Endothelial cell of umbilical vein (primary cell): ENCODE measurements at regions not wholly inside any gene's neighbourhood (a gene's known extent, or its start where the extent isn't known, plus 50 kb on each side); places are given as distances from the start of the nearest gene placed in this dataset.

Experiments used
- BruUV-seq: library from RNA; stranded (reverse); fragments of 400-500 nt; replicated peaks from 2 replicates; lab custom pipeline; 2021; lab: Mats Ljungman, UMichigan
- CTCF ChIA-PET: fragments of 300-600, 350-600 bp; sonication (Branson Sonifier 250); formaldehyde crosslinking; loops from one replicate; lab custom pipeline; 2021; ENCODE audit warnings: antibody characterized with exemption, inconsistent platforms; lab: Charles Lee
- POLR2A ChIA-PET: fragments of 300-600, 350-600 bp; sonication (Branson Sonifier 250); formaldehyde crosslinking; loops from one replicate; lab custom pipeline; 2021; ENCODE audit warnings: antibody characterized with exemption, inconsistent platforms; lab: Charles Lee
- DNase-seq: peaks from one replicate; pipeline ENCODE4 v3.0.0-alpha.2; 2011; ENCODE audit warnings: low read depth, low spot score
- FAIRE-seq: peaks from 2 replicates; lab custom pipeline; 2011; peaks lifted over from hg19 to GRCh38; lab: Jason Lieb, UNC
- H2AFZ ChIP-seq: 2 replicates; pipeline ENCODE4 v1.6.0; 2012; ENCODE audit warnings: low read depth, low read length, control low read depth, inconsistent platforms
- H3K27ac ChIP-seq: 2 replicates; pipeline ENCODE4 v1.5.1; 2011; ENCODE audit warnings: low read depth, mild to moderate bottlenecking, control low read depth, low read length, moderate library complexity; ENCODE audit not compliant: insufficient read depth
- H3K27me3 ChIP-seq, 2 experiments: 2 replicates each; pipeline versions ENCODE4 v1.6.0 to v1.6.1; 2011; ENCODE audit warnings: low read length in 2 of 2, mixed read lengths in 1 of 2; ENCODE audit not compliant: control insufficient read depth in 2 of 2, insufficient read depth in 2 of 2
- H3K36me3 ChIP-seq, 2 experiments: 2 replicates in 1 of 2; 3 replicates in 1 of 2; pipeline ENCODE4 v1.5.1; 2011; ENCODE audit warnings: low read length in 2 of 2, mild to moderate bottlenecking in 1 of 2, moderate library complexity in 1 of 2; ENCODE audit not compliant: control insufficient read depth in 2 of 2, insufficient read depth in 2 of 2; ENCODE audit errors: extremely low read depth in 1 of 2
- H3K4me1 ChIP-seq: 3 replicates; pipeline ENCODE4 v1.5.1; 2011; ENCODE audit warnings: mild to moderate bottlenecking, low read length; ENCODE audit not compliant: control insufficient read depth, insufficient read depth; ENCODE audit errors: extremely low read depth
- H3K4me2 ChIP-seq: 2 replicates; pipeline ENCODE4 v1.6.1; 2011; ENCODE audit warnings: low read length, control low read depth, mixed read lengths; ENCODE audit not compliant: insufficient read depth
- H3K4me3 ChIP-seq, 3 experiments: fragments of 200-600 bp in 1 of 3; sonication (generic), shearing (Covaris generic) in 1 of 3; replicated peaks in 1 of 3; 2 replicates each; pipeline ENCODE4 v1.5.1; 2011 to 2016; ENCODE audit warnings: control low read depth in 3 of 3, low read length in 3 of 3, mild to moderate bottlenecking in 2 of 3, inconsistent platforms in 1 of 3, low read depth in 1 of 3, moderate library complexity in 1 of 3; ENCODE audit not compliant: insufficient read depth in 1 of 3
- H3K79me2 ChIP-seq: 2 replicates; pipeline ENCODE4 v1.6.0; 2012; ENCODE audit warnings: low read length, inconsistent platforms; ENCODE audit not compliant: control insufficient read depth, insufficient read depth
- H3K9ac ChIP-seq: replicated peaks from 2 replicates; pipeline ENCODE3; 2011; ENCODE audit warnings: low read length, control low read depth; ENCODE audit not compliant: insufficient read depth; ENCODE audit errors: extremely low read depth
- H3K9me1 ChIP-seq: replicated peaks from 3 replicates; pipeline ENCODE4 v1.6.0; 2011; ENCODE audit warnings: mild to moderate bottlenecking, low read length; ENCODE audit not compliant: control insufficient read depth, insufficient read depth; ENCODE audit errors: extremely low read depth
- H3K9me3 ChIP-seq: replicated peaks from 2 replicates; pipeline ENCODE4 v1.5.1; 2012; ENCODE audit warnings: low read length, inconsistent platforms; ENCODE audit not compliant: control insufficient read depth, insufficient read depth
- H4K20me1 ChIP-seq: replicated peaks from 2 replicates; pipeline ENCODE3; 2011; ENCODE audit warnings: mild to moderate bottlenecking, low read length; ENCODE audit not compliant: control insufficient read depth, insufficient read depth; ENCODE audit errors: extremely low read depth
- CTCF ChIP-seq, 2 donors: IDR thresholded peaks; 1 replicate in 1 of 2; 2 replicates in 1 of 2; pipeline ENCODE4 v1.5.1; 2011; ENCODE audit warnings: low read length in 2 of 2, mild to moderate bottlenecking in 2 of 2, moderate library complexity in 2 of 2, control low read depth in 1 of 2, inconsistent platforms in 1 of 2, low read depth in 1 of 2; ENCODE audit not compliant: insufficient read depth in 1 of 2; ENCODE audit errors: extremely low read depth in 1 of 2
- EZH2 ChIP-seq: IDR thresholded peaks from 2 replicates; pipeline ENCODE4 v1.6.1; 2012; ENCODE audit warnings: borderline replicate concordance, low read depth, mild to moderate bottlenecking, moderate library complexity, low read length, inconsistent platforms; ENCODE audit not compliant: severe bottlenecking
- FOS ChIP-seq: IDR thresholded peaks from 2 replicates; pipeline ENCODE4 v1.6.1; 2011; ENCODE audit warnings: mild to moderate bottlenecking, low read length, moderate library complexity, borderline replicate concordance; ENCODE audit not compliant: insufficient read depth
- GATA2 ChIP-seq: IDR thresholded peaks from 2 replicates; pipeline ENCODE4 v1.7.0; 2011; ENCODE audit warnings: low read depth, mild to moderate bottlenecking, moderate library complexity, mixed read lengths, low read length; ENCODE audit not compliant: insufficient read length, insufficient read depth
- JUN ChIP-seq: IDR thresholded peaks from 2 replicates; pipeline ENCODE4 v1.6.1; 2011; ENCODE audit warnings: borderline replicate concordance, low read depth; ENCODE audit not compliant: insufficient read length, insufficient read depth
- MAX ChIP-seq: IDR thresholded peaks from 2 replicates; pipeline ENCODE4 v1.6.1; 2011; ENCODE audit not compliant: insufficient read depth, insufficient read length
- MYC ChIP-seq: IDR thresholded peaks from one replicate; pipeline ENCODE4 v1.6.1; 2011; ENCODE audit warnings: mild to moderate bottlenecking, low read depth, low read length
- POLR2A ChIP-seq: IDR thresholded peaks from 2 replicates; pipeline ENCODE4 v1.6.1; 2012; ENCODE audit warnings: low read depth, mild to moderate bottlenecking, control low read depth, low read length
- POLR2AphosphoS5 ChIP-seq: IDR thresholded peaks from 2 replicates; pipeline ENCODE4 v1.6.1; 2012; ENCODE audit warnings: low read depth, mild to moderate bottlenecking, control low read depth, low read length, moderate library complexity; ENCODE audit not compliant: insufficient read depth
- dilution Hi-C: fragments of 300-500 bp; cut with MboI; formaldehyde crosslinking; loops from one replicate; pipeline ENCODE4 v1.15.0; 2019; ENCODE audit warnings: low sequenced_read_pairs; ENCODE audit not compliant: extremely low pct_ligation_motif_present
- intact Hi-C: fragments of 100-400 bp; cut with micrococcal nuclease; formaldehyde crosslinking; loops from one replicate; pipeline ENCODE4 v1.10.0; 2022

- Histone ChIP-seq H3K27me3 (no peaks in the 10 kb centered on the region), H3K4me3 (no peak overlapping the region), H3K27ac (no peak overlapping the region), H4K20me1 (no peaks in the 10 kb centered on the region), H3K9me1 (no peaks in the 10 kb centered on the region), H3K9me3 (no peaks in the 10 kb centered on the region), H3K79me2 (no peaks in the 10 kb centered on the region), H3K9ac (no peak overlapping the region), H2AFZ (no peak overlapping the region), H3K4me2 (no peak overlapping the region), H3K4me1 (peaks cover 30% of the 10 kb centered on the region), H3K36me3 (no peaks in the 10 kb centered on the region)
- intact Hi-C loops, result no loop called here
- peak; percentile 19 for DNase-seq
- TF ChIP-seq GATA2, result no peak
- no peak for TF ChIP-seq POLR2A
- TF ChIP-seq CTCF (IDR thresholded peaks at IDR 0.05; ENCODE audit: extremely low read depth in 1 of 2, insufficient read depth in 1 of 2, low read depth in 1 of 2, low read length in 2 of 2), result no peak
- TF ChIP-seq EZH2, result no peak
- TF ChIP-seq FOS, result no peak
- TF ChIP-seq POLR2AphosphoS5, result no peak
- no peak for TF ChIP-seq JUN
- TF ChIP-seq MAX, result no peak
- TF ChIP-seq MYC, result no peak
- POLR2A ChIA-PET, result no interaction called here
- no peak for FAIRE-seq
- BruUV-seq, result no TSS peak
- CTCF ChIA-PET, result no interaction called here
- dilution Hi-C loops, result no loop called here
Observed at GRCh38 chr15:99447497-99448371, 118.0 kb upstream of the MEF2A start.
